ENCODE measurements at regions not wholly inside any gene's neighbourhood (a gene's known extent, or its start where the extent isn't known, plus 50 kb on each side); places are given as distances from the start of the nearest gene placed in this dataset.

DNA sequence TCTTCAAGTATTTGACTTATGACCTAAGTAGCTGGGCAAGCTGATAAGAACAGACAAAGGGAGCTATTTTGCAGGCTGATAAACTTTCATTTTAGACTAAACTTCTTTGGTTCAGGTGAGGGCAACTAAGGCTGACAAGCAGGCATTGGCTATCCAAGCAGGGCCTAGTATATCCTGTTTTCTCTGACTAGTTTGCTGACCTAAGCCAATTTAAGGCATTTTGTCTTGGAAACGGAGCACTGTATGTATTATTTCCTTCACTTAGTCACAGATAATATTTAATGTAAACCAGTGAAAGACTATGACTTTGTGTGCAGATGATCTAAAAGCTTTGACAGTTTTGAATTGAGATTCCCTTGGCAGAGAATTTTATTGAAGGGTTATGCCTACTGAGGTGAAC lies 172.5 kb downstream of the POU4F1 start:
- DNase-seq (ENCODE audit: extremely low spot score, unreplicated experiment): no peak
- H3K4me3 Mint-ChIP-seq (ENCODE audit: unreplicated experiment): no peak overlapping the region
- H3K27me3 Mint-ChIP-seq (ENCODE audit: unreplicated experiment): peaks cover 3% of the 10 kb centered on the region
- no peaks in the 10 kb centered on the region for H3K36me3 Mint-ChIP-seq (ENCODE audit: unreplicated experiment)
- H3K4me1 Mint-ChIP-seq (ENCODE audit: unreplicated experiment): no peaks in the 10 kb centered on the region
- no peaks in the 10 kb centered on the region for H3K9me3 Mint-ChIP-seq (ENCODE audit: unreplicated experiment)
- TF ChIP-seq, protein P1, sequence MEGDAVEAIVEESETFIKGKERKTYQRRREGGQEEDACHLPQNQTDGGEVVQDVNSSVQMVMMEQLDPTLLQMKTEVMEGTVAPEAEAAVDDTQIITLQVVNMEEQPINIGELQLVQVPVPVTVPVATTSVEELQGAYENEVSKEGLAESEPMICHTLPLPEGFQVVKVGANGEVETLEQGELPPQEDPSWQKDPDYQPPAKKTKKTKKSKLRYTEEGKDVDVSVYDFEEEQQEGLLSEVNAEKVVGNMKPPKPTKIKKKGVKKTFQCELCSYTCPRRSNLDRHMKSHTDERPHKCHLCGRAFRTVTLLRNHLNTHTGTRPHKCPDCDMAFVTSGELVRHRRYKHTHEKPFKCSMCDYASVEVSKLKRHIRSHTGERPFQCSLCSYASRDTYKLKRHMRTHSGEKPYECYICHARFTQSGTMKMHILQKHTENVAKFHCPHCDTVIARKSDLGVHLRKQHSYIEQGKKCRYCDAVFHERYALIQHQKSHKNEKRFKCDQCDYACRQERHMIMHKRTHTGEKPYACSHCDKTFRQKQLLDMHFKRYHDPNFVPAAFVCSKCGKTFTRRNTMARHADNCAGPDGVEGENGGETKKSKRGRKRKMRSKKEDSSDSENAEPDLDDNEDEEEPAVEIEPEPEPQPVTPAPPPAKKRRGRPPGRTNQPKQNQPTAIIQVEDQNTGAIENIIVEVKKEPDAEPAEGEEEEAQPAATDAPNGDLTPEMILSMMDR (IDR thresholded peaks at IDR 0.05): no peak
- H3K27ac Mint-ChIP-seq (ENCODE audit: unreplicated experiment): no peak overlapping the region

DNA sequence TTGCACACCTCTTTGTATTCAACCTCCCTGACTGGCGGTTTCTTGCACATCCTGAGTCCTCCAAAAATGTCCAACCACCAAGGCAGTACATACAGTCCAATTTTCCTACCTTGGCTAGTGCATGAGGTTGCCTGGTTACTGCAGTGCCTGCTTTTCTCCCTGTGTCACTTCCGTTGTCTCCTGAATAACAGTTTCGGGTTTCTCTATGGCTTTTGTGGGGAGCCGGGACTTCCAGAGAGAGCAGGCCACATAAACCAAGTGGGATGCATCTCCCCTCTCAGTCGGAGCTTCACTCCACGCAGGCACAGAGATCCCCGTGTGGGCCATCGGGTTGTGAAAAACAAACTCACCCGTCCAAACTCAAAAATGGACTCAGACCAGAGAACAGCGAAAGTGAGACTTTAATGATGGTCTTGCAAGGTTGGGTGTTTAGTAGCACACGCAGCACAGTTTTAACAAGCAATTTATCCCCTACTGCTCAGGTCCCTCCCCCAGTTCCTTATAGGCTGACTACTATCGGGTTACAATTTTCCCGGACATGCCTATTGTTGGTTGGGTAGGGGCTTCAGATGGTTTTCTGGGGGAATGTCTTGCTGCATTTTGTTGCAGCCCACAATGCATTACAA lies 173.1 kb downstream of the POU4F1 start:
- Mint-ChIP-seq H3K36me3 (ENCODE audit: unreplicated experiment) (no peaks in the 10 kb centered on the region), H3K9me3 (ENCODE audit: unreplicated experiment) (no peaks in the 10 kb centered on the region), H3K4me3 (ENCODE audit: unreplicated experiment) (no peak overlapping the region), H3K27me3 (ENCODE audit: unreplicated experiment) (peaks cover 3% of the 10 kb centered on the region), H3K27ac (ENCODE audit: unreplicated experiment) (no peak overlapping the region), H3K4me1 (ENCODE audit: unreplicated experiment) (no peaks in the 10 kb centered on the region)
- no peak for DNase-seq (ENCODE audit: extremely low spot score, unreplicated experiment)
- TF ChIP-seq, protein P1 (IDR thresholded peaks at IDR 0.05): no peak

DNA sequence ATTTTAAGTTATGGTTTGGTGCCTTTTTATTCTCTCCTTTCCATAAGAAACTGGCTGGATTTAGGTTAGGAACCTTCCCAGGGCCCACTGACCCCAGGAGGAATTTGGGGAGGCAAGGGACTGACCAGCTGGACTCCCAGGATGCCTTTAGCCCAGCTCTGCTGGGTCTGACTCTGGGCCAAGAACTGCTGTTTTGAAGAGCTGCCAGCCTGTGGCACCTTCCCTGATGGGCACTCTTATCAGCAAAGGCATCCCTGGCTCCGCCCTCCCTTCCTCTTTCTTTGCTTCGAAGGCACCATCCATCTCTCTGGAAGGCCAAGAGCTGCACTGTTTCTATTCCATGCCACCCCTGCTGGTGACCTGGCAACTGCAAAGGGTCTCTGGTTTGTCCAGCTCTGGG lies 174.7 kb downstream of the POU4F1 start:
- no peak overlapping the region for H3K27ac Mint-ChIP-seq (ENCODE audit: unreplicated experiment)
- no peaks in the 10 kb centered on the region for H3K4me1 Mint-ChIP-seq (ENCODE audit: unreplicated experiment)
- H3K9me3 Mint-ChIP-seq (ENCODE audit: unreplicated experiment): no peaks in the 10 kb centered on the region
- no peak for DNase-seq (ENCODE audit: extremely low spot score, unreplicated experiment)
- TF ChIP-seq, protein P1 (IDR thresholded peaks at IDR 0.05): no peak
- no peak overlapping the region for H3K4me3 Mint-ChIP-seq (ENCODE audit: unreplicated experiment)
- peaks cover 3% of the 10 kb centered on the region for H3K27me3 Mint-ChIP-seq (ENCODE audit: unreplicated experiment)
- no peaks in the 10 kb centered on the region for H3K36me3 Mint-ChIP-seq (ENCODE audit: unreplicated experiment)

DNA sequence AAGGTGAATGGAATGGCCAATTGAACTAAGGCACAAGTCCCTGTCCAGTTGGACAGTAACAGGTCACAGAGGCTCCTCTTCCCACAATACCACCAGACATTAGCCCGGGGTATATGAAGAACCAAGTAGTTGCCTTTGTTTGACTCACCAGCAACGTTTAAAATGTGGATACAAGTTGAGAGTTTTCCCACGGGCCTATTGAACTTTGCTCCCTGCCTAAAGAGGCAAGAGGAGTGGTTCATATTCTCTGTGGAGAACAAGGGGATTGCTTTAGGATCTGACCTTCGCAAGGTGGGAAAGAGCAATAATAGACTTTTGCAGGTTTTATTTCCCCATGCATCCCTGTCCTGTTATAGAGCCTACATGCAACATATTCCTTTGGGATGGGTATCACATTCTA lies 177.2 kb downstream of the POU4F1 start:
- Mint-ChIP-seq H3K27ac (ENCODE audit: unreplicated experiment) (no peak overlapping the region), H3K4me3 (ENCODE audit: unreplicated experiment) (no peak overlapping the region), H3K4me1 (ENCODE audit: unreplicated experiment) (no peaks in the 10 kb centered on the region), H3K9me3 (ENCODE audit: unreplicated experiment) (no peaks in the 10 kb centered on the region), H3K36me3 (ENCODE audit: unreplicated experiment) (no peaks in the 10 kb centered on the region), H3K27me3 (ENCODE audit: unreplicated experiment) (peaks cover 3% of the 10 kb centered on the region)
- TF ChIP-seq, protein P1 (IDR thresholded peaks at IDR 0.05): no peak
- no peak for DNase-seq (ENCODE audit: extremely low spot score, unreplicated experiment)

DNA sequence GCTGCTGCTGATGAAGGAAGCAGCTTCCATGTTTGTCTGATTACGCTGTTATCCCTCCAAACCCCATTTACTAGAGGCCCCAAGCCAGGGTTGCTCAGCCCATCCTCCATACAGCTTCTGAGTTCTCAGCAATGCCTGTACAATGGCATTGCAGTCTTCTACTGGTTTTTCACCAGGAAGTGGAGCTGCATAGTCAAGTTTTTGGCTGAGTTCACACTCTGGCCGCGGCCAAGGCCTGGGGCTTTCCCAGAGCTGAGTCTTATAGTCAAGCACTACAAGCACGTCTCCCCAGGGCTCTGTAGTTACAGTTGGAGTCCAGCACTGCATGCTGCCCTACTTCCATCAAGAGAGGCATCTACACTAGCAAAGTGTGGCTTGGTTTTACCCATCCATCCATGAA lies 182.5 kb downstream of the POU4F1 start:
- Mint-ChIP-seq H3K27me3 (ENCODE audit: unreplicated experiment) (no peaks in the 10 kb centered on the region), H3K4me1 (ENCODE audit: unreplicated experiment) (no peaks in the 10 kb centered on the region), H3K4me3 (ENCODE audit: unreplicated experiment) (no peak overlapping the region), H3K9me3 (ENCODE audit: unreplicated experiment) (no peaks in the 10 kb centered on the region), H3K36me3 (ENCODE audit: unreplicated experiment) (no peaks in the 10 kb centered on the region), H3K27ac (ENCODE audit: unreplicated experiment) (no peak overlapping the region)
- TF ChIP-seq, protein P1 (IDR thresholded peaks at IDR 0.05): no peak
- DNase-seq (ENCODE audit: extremely low spot score, unreplicated experiment): no peak
